ENCODE measurements at regions not wholly inside any gene's neighbourhood (a gene's known extent, or its start where the extent isn't known, plus 50 kb on each side); places are given as distances from the start of the nearest gene placed in this dataset.
"Not testable (repeated sequence)": the region's sequence is repeated elsewhere in the genome, so short reads cannot be mapped to it uniquely, and the experiment has no call there.

DNA sequence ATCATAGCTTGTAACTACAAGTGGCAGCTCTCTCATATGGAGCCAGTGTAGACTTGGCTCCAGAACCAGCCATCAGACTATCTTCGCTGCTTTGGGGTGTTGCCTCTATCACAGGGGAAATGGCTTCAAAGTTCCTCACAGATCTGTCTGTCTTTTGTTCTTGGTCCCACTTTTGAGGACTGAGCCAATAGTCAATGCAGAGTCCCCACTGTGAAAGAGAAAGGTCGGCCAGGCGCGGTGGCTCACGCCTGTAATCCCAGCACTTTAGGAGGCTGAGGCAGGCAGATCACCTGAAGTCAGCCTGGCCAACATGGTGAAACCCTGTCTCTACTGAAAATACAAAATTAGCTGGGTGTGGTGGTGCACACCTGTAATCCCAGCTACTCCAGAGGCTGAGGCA, 86.9 kb upstream of the FZD7 start:
- not testable (repeated sequence) for H3K27me3 Mint-ChIP-seq (ENCODE audit: low read depth); H3K27ac Mint-ChIP-seq; DNase-seq

DNA sequence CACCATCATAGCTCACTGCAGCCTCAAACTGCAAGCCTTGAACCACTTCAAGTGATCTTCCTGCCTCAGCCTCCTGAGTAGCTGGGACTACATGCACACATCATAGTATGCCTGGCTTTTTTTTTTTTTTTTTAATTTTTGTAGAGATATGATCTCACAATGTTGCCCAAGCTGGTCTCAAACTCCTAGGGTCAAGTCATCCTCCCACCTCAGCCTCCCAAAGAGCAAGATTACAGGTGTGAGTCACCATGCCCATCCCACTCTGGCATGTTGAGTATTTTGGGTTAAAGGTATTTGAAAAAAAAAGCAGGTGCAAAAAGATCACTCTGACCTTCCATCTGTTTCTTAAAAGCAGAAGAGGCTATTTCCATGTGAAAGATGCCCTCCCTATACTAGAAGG, 86.4 kb upstream of the FZD7 start:
- Mint-ChIP-seq H3K27me3 (ENCODE audit: low read depth) (no peaks in the 10 kb centered on the region), H3K27ac (no peak overlapping the region), H3K4me3 (no peak overlapping the region), H3K36me3 (ENCODE audit: insufficient read depth in 2 of 2) (no peaks in the 10 kb centered on the region), H3K4me1 (ENCODE audit: low read depth) (no peaks in the 10 kb centered on the region), H3K9me3 (no peaks in the 10 kb centered on the region)
- ATAC-seq (replicated peaks in 1 of 2) (no peak), DNase-seq (no peak)

More for the DNA sequence above, 86.9 kb upstream of the FZD7 start:
- H3K9me3 Mint-ChIP-seq; H3K36me3 Mint-ChIP-seq (ENCODE audit: insufficient read depth in 2 of 2); H3K4me3 Mint-ChIP-seq; ATAC-seq (replicated peaks in 1 of 2); H3K4me1 Mint-ChIP-seq (ENCODE audit: low read depth): not testable (repeated sequence)

DNA sequence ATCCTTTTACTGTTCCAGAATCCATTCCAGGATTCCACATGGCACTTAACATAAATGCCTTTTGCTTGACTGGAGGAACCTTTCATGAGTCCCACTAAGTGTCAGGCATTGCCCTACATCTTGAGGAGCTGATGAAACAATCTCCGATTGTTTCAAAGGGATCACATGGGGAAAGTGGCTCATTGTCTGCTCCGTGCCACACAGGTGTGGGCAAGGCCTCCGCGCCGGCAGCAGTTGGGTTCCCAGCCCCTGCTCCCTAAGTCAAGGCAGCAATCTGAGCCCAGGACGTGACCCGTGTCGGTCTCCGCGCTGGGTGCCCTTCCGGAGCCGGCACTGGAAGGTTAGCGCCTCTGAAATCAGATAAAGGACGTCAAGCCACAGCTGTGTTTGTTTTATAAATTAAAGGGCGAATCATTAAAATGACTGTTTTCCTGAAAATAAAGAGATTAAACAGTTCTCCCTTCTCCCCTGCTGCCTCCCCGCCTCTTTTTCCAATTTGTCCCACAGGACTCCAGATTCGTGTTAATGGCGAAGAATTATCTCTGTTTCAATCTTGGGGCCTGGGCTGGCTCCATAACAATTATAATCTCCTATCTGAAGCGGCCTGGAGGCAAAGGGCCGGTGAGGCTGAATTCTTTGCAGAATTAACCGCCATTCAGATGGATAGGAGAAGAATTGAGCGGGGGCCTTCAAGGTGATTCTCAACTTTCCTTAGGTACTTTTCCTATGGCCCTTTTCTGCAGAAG, 84.3 kb upstream of the FZD7 start:
- Mint-ChIP-seq H3K4me3 (no peak overlapping the region), H3K4me1 (ENCODE audit: low read depth) (no peaks in the 10 kb centered on the region), H3K36me3 (ENCODE audit: insufficient read depth in 2 of 2) (no peaks in the 10 kb centered on the region), H3K27ac (no peak overlapping the region), H3K27me3 (ENCODE audit: low read depth) (no peaks in the 10 kb centered on the region), H3K9me3 (no peaks in the 10 kb centered on the region)
- DNase-seq (no peak), ATAC-seq (replicated peaks in 1 of 2) (no peak)

DNA sequence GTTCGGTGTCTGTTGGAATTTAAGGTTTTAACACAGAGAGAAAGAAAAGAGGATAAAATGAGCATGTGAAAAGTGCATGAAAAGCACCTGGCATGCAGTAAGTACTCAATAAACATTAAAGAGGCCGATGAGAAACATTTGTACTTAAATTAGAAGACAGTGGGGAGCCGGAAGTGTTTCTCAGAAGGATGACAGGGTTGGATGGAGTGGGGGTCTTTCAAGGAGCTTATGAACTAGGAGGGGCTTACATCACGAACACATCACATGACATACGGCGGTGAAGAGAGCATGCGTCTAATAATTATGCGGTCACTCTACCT, 83.8 kb upstream of the FZD7 start:
- peaks cover 1% of the 10 kb centered on the region for H3K27me3 Mint-ChIP-seq (ENCODE audit: low read depth)
- H3K4me3 Mint-ChIP-seq: no peak overlapping the region
- no peak overlapping the region for H3K27ac Mint-ChIP-seq
- ATAC-seq (replicated peaks in 1 of 2) (no peak), DNase-seq (no peak)
- H3K36me3 Mint-ChIP-seq (ENCODE audit: insufficient read depth in 2 of 2): no peaks in the 10 kb centered on the region
- H3K4me1 Mint-ChIP-seq (ENCODE audit: low read depth): no peaks in the 10 kb centered on the region
- H3K9me3 Mint-ChIP-seq: no peaks in the 10 kb centered on the region

DNA sequence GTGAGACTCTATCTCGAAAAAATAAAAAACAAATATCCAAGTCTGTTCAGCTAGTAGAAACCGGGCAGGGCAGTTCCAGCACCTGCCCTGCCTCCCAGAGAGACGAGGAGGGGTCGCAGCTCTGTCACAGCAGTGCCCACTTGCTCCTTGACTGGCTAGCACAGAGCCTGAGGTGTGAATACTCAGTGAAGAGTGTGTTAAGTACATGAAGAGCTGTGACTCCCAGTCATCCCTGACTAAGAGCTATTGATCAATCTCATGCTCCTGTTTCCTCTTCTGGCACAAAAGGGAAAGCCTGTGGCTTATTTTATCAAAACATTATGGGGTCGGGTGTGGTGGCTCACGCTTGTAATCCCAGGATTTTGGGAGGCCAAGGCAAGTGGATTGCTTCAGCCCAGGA, 83.0 kb upstream of the FZD7 start:
- Mint-ChIP-seq H3K27me3 (ENCODE audit: low read depth) (peaks cover 8% of the 10 kb centered on the region), H3K4me1 (ENCODE audit: low read depth) (no peaks in the 10 kb centered on the region), H3K4me3 (no peak overlapping the region), H3K27ac (no peak overlapping the region), H3K9me3 (no peaks in the 10 kb centered on the region), H3K36me3 (ENCODE audit: insufficient read depth in 2 of 2) (no peaks in the 10 kb centered on the region)
- DNase-seq: no peak
- ATAC-seq (replicated peaks in 1 of 2): no peak

DNA sequence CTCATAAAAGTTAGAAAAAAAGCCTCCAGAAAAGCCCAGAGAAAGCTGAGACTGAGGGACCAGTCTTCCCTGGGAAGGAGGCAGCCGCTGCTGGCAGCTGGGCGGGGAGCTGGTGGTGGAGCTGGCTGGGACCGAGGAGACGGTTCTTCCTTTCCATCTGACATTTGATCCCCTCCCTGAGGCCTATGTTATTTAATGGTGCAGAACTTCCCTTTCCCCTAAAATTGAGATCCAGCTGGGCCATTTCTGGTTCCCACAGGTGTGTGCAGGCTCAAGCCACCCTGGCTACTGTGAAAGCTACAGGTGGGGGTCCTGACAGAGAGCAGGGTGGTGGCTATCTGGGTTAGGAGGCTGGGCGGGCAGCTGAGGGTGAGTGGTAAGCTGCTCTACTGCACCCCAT, 81.5 kb upstream of the FZD7 start:
- no peak overlapping the region for H3K4me3 Mint-ChIP-seq
- DNase-seq (no peak), ATAC-seq (replicated peaks in 1 of 2) (no peak)
- H3K4me1 Mint-ChIP-seq (ENCODE audit: low read depth): no peaks in the 10 kb centered on the region
- H3K9me3 Mint-ChIP-seq: no peaks in the 10 kb centered on the region
- no peaks in the 10 kb centered on the region for H3K36me3 Mint-ChIP-seq (ENCODE audit: insufficient read depth in 2 of 2)
- peaks cover 21% of the 10 kb centered on the region for H3K27me3 Mint-ChIP-seq (ENCODE audit: low read depth)
- no peak overlapping the region for H3K27ac Mint-ChIP-seq

DNA sequence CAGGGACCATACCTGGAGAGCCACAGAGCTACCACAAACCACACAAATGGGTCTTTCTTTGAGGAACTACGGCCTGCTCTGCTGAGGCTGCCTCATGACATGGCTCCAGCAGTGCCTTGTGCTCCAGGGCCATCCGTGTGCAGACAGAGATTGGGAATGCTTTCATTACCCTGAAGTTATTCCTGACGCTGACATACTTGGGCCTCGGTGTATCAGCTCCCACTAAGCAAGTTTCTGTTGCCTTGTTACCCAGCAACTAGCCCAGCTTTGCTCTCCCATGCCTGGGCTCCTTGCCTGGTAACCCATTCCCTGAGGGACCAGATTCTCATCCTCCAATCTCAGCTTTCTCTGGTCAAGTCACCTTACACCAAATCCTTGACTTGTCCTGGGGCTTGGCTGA, 80.3 kb upstream of the FZD7 start:
- ATAC-seq (replicated peaks in 1 of 2) (no peak), DNase-seq (no peak)
- Mint-ChIP-seq H3K9me3 (no peaks in the 10 kb centered on the region), H3K27ac (no peak overlapping the region), H3K27me3 (ENCODE audit: low read depth) (peaks cover 21% of the 10 kb centered on the region), H3K36me3 (ENCODE audit: insufficient read depth in 2 of 2) (no peaks in the 10 kb centered on the region), H3K4me1 (ENCODE audit: low read depth) (no peaks in the 10 kb centered on the region), H3K4me3 (no peak overlapping the region)

DNA sequence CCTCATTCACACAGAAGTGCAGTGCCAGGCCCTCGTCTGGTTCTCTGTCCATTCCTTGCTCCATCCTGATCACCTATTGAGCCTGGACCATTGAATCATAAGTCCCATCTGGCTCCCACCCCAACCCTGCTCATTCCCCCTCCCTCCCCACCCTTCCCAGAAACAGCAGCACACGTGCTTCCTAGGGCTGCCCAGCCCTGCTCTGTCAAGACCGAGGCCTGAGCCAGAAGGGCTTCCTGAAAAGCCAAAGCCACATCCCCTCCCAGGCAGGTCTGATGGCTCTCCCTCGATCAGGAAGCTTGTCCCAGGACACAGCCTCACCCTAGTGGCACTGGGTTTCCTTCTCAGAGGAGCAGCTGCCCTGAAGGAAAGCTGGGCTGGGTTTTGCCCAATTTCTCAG, 79.8 kb upstream of the FZD7 start:
- no peak for DNase-seq
- no peak overlapping the region for H3K27ac Mint-ChIP-seq
- ATAC-seq (replicated peaks in 1 of 2): no peak
- H3K36me3 Mint-ChIP-seq (ENCODE audit: insufficient read depth in 2 of 2): no peaks in the 10 kb centered on the region
- H3K4me3 Mint-ChIP-seq: no peak overlapping the region
- H3K9me3 Mint-ChIP-seq: no peaks in the 10 kb centered on the region
- H3K4me1 Mint-ChIP-seq (ENCODE audit: low read depth): no peaks in the 10 kb centered on the region
- peaks cover 21% of the 10 kb centered on the region for H3K27me3 Mint-ChIP-seq (ENCODE audit: low read depth)

DNA sequence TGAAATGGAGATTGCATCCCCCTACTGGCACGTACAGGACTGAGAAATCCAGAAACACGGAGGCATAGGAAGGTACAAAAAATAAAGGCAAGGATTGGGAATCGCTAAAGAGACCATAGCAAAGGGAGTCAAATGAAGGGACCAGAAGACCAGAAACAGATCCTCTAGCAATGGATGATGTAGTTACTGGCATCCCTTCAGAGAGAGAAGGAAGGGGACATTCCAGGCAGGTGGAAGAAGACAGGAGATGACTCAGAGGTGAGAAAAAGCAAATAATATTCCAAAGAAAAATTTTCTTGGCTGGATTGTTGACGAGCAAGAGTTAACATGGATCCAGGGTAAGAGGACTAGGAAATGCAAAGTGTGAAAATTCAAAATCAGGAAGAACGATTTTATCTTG, 78.4 kb upstream of the FZD7 start:
- Mint-ChIP-seq H3K27me3 (ENCODE audit: low read depth) (peaks cover 21% of the 10 kb centered on the region), H3K9me3 (no peaks in the 10 kb centered on the region), H3K4me3 (no peak overlapping the region), H3K4me1 (ENCODE audit: low read depth) (no peaks in the 10 kb centered on the region), H3K36me3 (ENCODE audit: insufficient read depth in 2 of 2) (no peaks in the 10 kb centered on the region), H3K27ac (no peak overlapping the region)
- ATAC-seq (replicated peaks in 1 of 2): no peak
- DNase-seq: no peak

DNA sequence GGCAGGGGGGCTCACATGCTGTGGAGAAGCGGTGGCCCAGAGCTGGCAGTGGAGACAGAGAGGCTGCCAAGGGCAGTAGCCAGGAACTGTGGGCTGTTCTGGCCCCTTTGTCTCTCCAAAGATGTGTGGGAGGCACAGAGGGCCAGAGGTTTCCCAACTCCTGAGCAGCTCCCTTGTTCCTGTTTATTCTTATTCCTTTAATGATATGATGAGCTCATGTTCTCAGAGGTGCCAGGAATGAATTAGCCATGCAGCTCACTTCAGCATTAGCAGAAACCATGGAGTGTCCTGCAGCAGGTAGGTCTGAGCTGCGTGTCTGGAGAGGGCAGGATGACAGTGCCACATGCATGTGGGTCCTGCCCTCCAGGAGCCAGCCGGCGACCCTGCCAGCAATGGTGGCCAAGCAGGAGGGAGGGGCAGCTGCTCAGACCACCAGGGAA, 77.9 kb upstream of the FZD7 start:
- H3K36me3 Mint-ChIP-seq (ENCODE audit: insufficient read depth in 2 of 2): no peaks in the 10 kb centered on the region
- peaks cover 21% of the 10 kb centered on the region for H3K27me3 Mint-ChIP-seq (ENCODE audit: low read depth)
- no peak overlapping the region for H3K27ac Mint-ChIP-seq
- DNase-seq: no peak
- no peak for ATAC-seq (replicated peaks in 1 of 2)
- no peaks in the 10 kb centered on the region for H3K9me3 Mint-ChIP-seq
- H3K4me1 Mint-ChIP-seq (ENCODE audit: low read depth): no peaks in the 10 kb centered on the region
- H3K4me3 Mint-ChIP-seq: no peak overlapping the region

DNA sequence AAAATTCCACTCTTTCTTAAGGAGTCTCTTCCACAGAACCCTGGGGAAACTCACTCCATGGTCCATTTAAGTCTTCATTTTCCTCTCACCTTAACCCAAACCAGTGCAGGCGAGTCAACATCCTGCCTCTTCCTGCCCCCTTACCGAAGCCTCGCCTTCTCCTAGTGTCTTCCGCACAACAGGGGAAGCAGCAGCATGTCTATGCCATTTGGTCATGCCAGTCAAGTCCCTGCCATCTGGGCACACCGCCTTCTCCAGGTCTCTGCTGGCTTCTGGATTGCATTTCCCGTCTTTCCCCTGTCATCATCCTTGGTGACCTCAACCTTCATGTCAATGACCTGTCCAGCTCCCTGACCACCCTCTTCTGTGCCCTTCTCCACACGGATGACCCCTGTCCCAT, 77.3 kb upstream of the FZD7 start:
- H3K4me3 Mint-ChIP-seq: no peak overlapping the region
- ATAC-seq (replicated peaks in 1 of 2): no peak
- no peak overlapping the region for H3K27ac Mint-ChIP-seq
- H3K36me3 Mint-ChIP-seq (ENCODE audit: insufficient read depth in 2 of 2): no peaks in the 10 kb centered on the region
- no peak for DNase-seq
- peaks cover 21% of the 10 kb centered on the region for H3K27me3 Mint-ChIP-seq (ENCODE audit: low read depth)
- no peaks in the 10 kb centered on the region for H3K9me3 Mint-ChIP-seq
- H3K4me1 Mint-ChIP-seq (ENCODE audit: low read depth): no peaks in the 10 kb centered on the region

DNA sequence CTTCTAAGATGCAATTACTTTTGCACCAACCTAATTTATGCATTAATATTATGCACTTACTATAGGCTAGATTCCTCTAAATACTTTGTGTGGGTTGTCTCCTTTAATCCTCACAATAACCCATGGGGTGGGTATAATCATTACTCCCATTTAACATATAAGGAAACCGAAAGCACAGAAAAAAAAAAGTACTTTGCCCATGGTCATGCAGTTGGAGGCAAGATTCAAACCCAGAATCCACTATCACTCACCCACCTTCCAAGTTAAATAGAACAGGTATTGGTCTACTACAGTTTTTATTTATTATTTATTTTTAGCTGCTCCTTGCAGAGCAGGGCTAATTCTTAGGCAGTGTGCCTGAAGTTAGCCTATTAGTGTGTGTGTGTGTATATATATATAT, 76.6 kb upstream of the FZD7 start:
- ATAC-seq (replicated peaks in 1 of 2) (peak in 1 of 2 donors; percentile 41), DNase-seq (no peak)
- H3K4me3 Mint-ChIP-seq: no peak overlapping the region
- H3K4me1 Mint-ChIP-seq (ENCODE audit: low read depth): no peaks in the 10 kb centered on the region
- peaks cover 21% of the 10 kb centered on the region for H3K27me3 Mint-ChIP-seq (ENCODE audit: low read depth)
- H3K36me3 Mint-ChIP-seq (ENCODE audit: insufficient read depth in 2 of 2): no peaks in the 10 kb centered on the region
- no peak overlapping the region for H3K27ac Mint-ChIP-seq
- no peaks in the 10 kb centered on the region for H3K9me3 Mint-ChIP-seq

DNA sequence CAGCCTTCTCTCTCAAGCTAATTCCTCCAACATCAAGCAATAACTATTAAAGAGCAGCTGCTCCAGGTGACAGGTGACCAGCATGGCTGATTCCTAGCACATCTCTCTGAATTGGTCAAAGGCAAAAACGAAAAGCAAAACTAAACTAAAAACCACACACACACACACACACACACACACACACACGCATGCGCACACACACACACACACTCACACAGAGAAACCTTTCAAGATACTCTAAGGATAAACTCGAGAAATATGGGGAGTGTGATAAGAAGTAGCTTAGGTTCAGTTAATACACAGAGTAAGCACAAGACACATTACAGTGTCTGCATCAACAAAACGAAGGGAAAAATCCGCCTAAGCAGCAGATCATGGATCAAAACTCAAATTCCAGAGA, 74.5 kb upstream of the FZD7 start:
- DNase-seq (no peak), ATAC-seq (replicated peaks in 1 of 2) (no peak)
- Mint-ChIP-seq H3K27ac (no peak overlapping the region), H3K9me3 (no peaks in the 10 kb centered on the region), H3K36me3 (ENCODE audit: insufficient read depth in 2 of 2) (no peaks in the 10 kb centered on the region), H3K4me1 (ENCODE audit: low read depth) (no peaks in the 10 kb centered on the region), H3K4me3 (no peak overlapping the region), H3K27me3 (ENCODE audit: low read depth) (peaks cover 21% of the 10 kb centered on the region)

DNA sequence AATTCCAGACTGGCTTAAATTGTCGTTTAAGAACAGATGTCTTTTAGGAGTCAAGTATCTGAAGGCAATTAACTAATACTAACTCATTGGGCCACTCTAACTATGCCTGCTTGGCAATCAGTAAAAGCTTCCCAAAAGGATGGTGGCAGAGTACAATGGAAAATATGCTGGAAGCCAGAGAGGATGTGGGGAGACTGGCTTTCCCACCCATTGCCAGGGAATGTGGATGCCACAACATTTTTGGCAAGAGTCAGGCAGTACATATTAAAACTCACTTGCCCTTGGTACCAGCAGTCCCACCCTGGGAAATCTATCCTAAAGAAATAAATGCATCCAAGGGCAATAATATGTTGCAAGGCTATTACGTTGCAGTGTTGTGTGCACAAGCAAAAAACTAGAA, 74.0 kb upstream of the FZD7 start:
- no peaks in the 10 kb centered on the region for H3K4me1 Mint-ChIP-seq (ENCODE audit: low read depth)
- DNase-seq: no peak
- peaks cover 21% of the 10 kb centered on the region for H3K27me3 Mint-ChIP-seq (ENCODE audit: low read depth)
- H3K9me3 Mint-ChIP-seq: no peaks in the 10 kb centered on the region
- no peaks in the 10 kb centered on the region for H3K36me3 Mint-ChIP-seq (ENCODE audit: insufficient read depth in 2 of 2)
- no peak overlapping the region for H3K4me3 Mint-ChIP-seq
- no peak overlapping the region for H3K27ac Mint-ChIP-seq
- no peak for ATAC-seq (replicated peaks in 1 of 2)

Data from activated T-cell treated with anti-CD3 and anti-CD28 coated beads, Interleukin-2, amount 50 U/mL, for 72 hours (primary cell).